ENCODE measurements at regions not wholly inside any gene's neighbourhood (a gene's known extent, or its start where the extent isn't known, plus 50 kb on each side); places are given as distances from the start of the nearest gene placed in this dataset.

GRCh38 chr7:41167836-41168235, 535.1 kb downstream of the INHBA start:
- no peaks in the 10 kb centered on the region for H3K36me3 ChIP-seq (ENCODE audit: low read length)
- H3K9me2 ChIP-seq (replicated peaks; ENCODE audit: insufficient read depth, low read length) = no peaks in the 10 kb centered on the region
- H3K4me2 ChIP-seq (ENCODE audit: low read depth, low read length, poor library complexity, severe bottlenecking) = no peak overlapping the region
- H3K4me3 ChIP-seq (ENCODE audit: insufficient read depth, low read length, poor library complexity, severe bottlenecking) = no peak overlapping the region
- no peak for TF ChIP-seq CTCF (IDR thresholded peaks at IDR 0.05; ENCODE audit: insufficient read depth, low read length, poor library complexity, severe bottlenecking)
- no peak for TF ChIP-seq EZH2phosphoT487 (conservative IDR thresholded peaks at IDR 0.05; ENCODE audit: low read length)
- H3F3A ChIP-seq (ENCODE audit: insufficient read depth) = no peaks in the 10 kb centered on the region
- H3K9me3 ChIP-seq (ENCODE audit: insufficient read depth, low read length) = no peaks in the 10 kb centered on the region
- no peak overlapping the region for H3K27ac ChIP-seq (ENCODE audit: low read depth, low read length)
- no peak overlapping the region for H3K9ac ChIP-seq (ENCODE audit: low read length)
- H2AFZ ChIP-seq (ENCODE audit: low read depth, low read length, severe bottlenecking) = peak overlapping the region; percentile 2
- H4K20me1 ChIP-seq (ENCODE audit: low read depth, low read length) = no peaks in the 10 kb centered on the region
- no peaks in the 10 kb centered on the region for H3K27me3 ChIP-seq (ENCODE audit: low read length)
- H3K79me2 ChIP-seq (ENCODE audit: insufficient read depth, low read length) = no peaks in the 10 kb centered on the region

DNA sequence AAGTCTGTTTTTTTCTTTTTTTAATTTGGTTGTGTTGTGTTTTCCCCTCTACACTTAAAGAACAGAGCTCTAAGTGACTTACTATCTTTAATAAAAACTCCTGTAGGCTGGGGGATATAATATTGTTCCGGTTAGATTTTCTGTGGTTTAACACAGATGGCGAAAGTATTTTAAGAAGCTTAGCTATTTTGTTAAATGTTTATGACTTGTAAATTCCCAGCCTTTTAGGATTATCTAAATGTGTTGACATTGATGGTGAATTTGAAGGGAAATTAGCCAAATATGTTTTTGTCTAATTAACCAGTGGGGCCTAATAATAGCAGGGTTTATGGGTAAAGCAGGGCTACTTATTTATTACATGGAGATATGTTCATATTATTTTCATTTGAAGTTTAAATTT, 538.5 kb downstream of the INHBA start:
- Histone ChIP-seq H3K4me2 (ENCODE audit: low read depth, low read length, poor library complexity, severe bottlenecking) (no peak overlapping the region), H3K4me3 (ENCODE audit: insufficient read depth, low read length, poor library complexity, severe bottlenecking) (no peak overlapping the region)
- TF ChIP-seq EZH2phosphoT487 (conservative IDR thresholded peaks at IDR 0.05; ENCODE audit: low read length) = no peak
- TF ChIP-seq CTCF (IDR thresholded peaks at IDR 0.05; ENCODE audit: insufficient read depth, low read length, poor library complexity, severe bottlenecking) = no peak

DNA sequence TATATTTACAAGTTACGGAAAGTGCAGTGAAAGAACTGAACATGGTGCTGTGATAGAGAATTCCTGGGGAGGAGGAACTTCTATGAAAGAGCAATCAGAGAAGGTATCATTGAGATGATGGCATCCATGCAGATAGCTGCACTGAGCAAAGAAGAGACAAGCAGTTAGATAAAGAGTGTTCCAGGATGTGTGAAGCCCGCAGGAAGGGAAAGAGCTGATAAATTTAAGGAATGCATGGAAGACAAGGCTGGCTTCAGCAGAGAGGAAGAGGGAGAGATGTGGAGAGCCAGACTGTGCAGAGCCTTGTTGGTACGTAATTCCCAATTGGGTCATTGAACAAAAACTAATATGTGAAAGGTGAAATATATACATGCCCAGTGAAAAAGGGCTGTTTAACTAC, 538.9 kb downstream of the INHBA start:
- Histone ChIP-seq H4K20me1 (ENCODE audit: low read depth, low read length) (no peaks in the 10 kb centered on the region), H3F3A (ENCODE audit: insufficient read depth) (no peaks in the 10 kb centered on the region), H3K27me3 (ENCODE audit: low read length) (no peaks in the 10 kb centered on the region), H3K9me3 (ENCODE audit: insufficient read depth, low read length) (peaks cover 7% of the 10 kb centered on the region; the same call in 1 of the 2 replicates), H3K9me2 (replicated peaks; ENCODE audit: insufficient read depth, low read length) (no peaks in the 10 kb centered on the region), H3K4me3 (ENCODE audit: insufficient read depth, low read length, poor library complexity, severe bottlenecking) (no peak overlapping the region), H3K36me3 (ENCODE audit: low read length) (peaks cover 6% of the 10 kb centered on the region; the same call in 1 of the 2 replicates), H3K27ac (ENCODE audit: low read depth, low read length) (no peak overlapping the region), H3K79me2 (ENCODE audit: insufficient read depth, low read length) (no peaks in the 10 kb centered on the region), H2AFZ (ENCODE audit: low read depth, low read length, severe bottlenecking) (no peak overlapping the region), H3K4me2 (ENCODE audit: low read depth, low read length, poor library complexity, severe bottlenecking) (no peak overlapping the region), H3K9ac (ENCODE audit: low read length) (no peak overlapping the region)
- TF ChIP-seq CTCF (IDR thresholded peaks at IDR 0.05; ENCODE audit: insufficient read depth, low read length, poor library complexity, severe bottlenecking) (no peak), EZH2phosphoT487 (conservative IDR thresholded peaks at IDR 0.05; ENCODE audit: low read length) (no peak)

More for the DNA sequence above, 538.5 kb downstream of the INHBA start:
- Histone ChIP-seq H3K9me2 (replicated peaks; ENCODE audit: insufficient read depth, low read length) (no peaks in the 10 kb centered on the region), H3K27ac (ENCODE audit: low read depth, low read length) (no peak overlapping the region), H3K9me3 (ENCODE audit: insufficient read depth, low read length) (peaks cover 7% of the 10 kb centered on the region; the same call in 1 of the 2 replicates), H3K9ac (ENCODE audit: low read length) (no peak overlapping the region), H3F3A (ENCODE audit: insufficient read depth) (no peaks in the 10 kb centered on the region), H4K20me1 (ENCODE audit: low read depth, low read length) (no peaks in the 10 kb centered on the region), H3K79me2 (ENCODE audit: insufficient read depth, low read length) (no peaks in the 10 kb centered on the region), H3K27me3 (ENCODE audit: low read length) (no peaks in the 10 kb centered on the region), H2AFZ (ENCODE audit: low read depth, low read length, severe bottlenecking) (no peak overlapping the region), H3K36me3 (ENCODE audit: low read length) (peaks cover 6% of the 10 kb centered on the region; the same call in 1 of the 2 replicates)

Data from SU-DHL-6 (cell line).